Muscle of leg (tissue), 3 donors: ENCODE measurements at regions not wholly inside any gene's neighbourhood (a gene's known extent, or its start where the extent isn't known, plus 50 kb on each side); places are given as distances from the start of the nearest gene placed in this dataset.
A peak's percentile ranks its signal among the peaks of the same experiment; 100 is the strongest.

ENCODE experiments used
- DNase-seq: peaks from one replicate; pipeline ENCODE4 v3.0.0; 2013
- H3K27ac ChIP-seq: one replicate; pipeline ENCODE4 v1.5.1; 2013; ENCODE audit warnings: mild to moderate bottlenecking, low read length, control low read depth
- H3K27me3 ChIP-seq: one replicate; pipeline ENCODE4 v1.6.1; 2013; ENCODE audit warnings: low read length; ENCODE audit not compliant: control insufficient read depth, insufficient read depth
- H3K36me3 ChIP-seq: one replicate; pipeline ENCODE4 v1.6.1; 2013; ENCODE audit warnings: low read length; ENCODE audit not compliant: control insufficient read depth, insufficient read depth
- H3K4me1 ChIP-seq: one replicate; pipeline ENCODE4 v1.6.1; 2013; ENCODE audit warnings: low read length; ENCODE audit not compliant: control insufficient read depth, insufficient read depth
- H3K4me3 ChIP-seq: one replicate; pipeline ENCODE4 v1.5.1; 2013; ENCODE audit warnings: low read length, control low read depth
- H3K9me3 ChIP-seq: replicated peaks from 2 replicates; pipeline ENCODE4 v1.6.1; 2013; ENCODE audit warnings: low read depth, low read length; ENCODE audit not compliant: control insufficient read depth
- WGBS: methylation state at CpG from one replicate; pipeline ENCODE4 v1.1.5; 2013; ENCODE audit warnings: missing lambda C conversion rate; ENCODE audit not compliant: insufficient coverage; 5-methylcytosine and 5-hydroxymethylcytosine counted together

- Histone ChIP-seq H3K4me1 (no peaks in the 10 kb centered on the region), H3K4me3 (no peak overlapping the region), H3K36me3 (no peaks in the 10 kb centered on the region), H3K27ac (no peak overlapping the region), H3K9me3 (peaks cover 2% of the 10 kb centered on the region), H3K27me3 (no peaks in the 10 kb centered on the region)
- DNase-seq, result no peak
Measured at GRCh38 chr18:71018816-71019215, 730.0 kb downstream of the SOCS6 start.

- no CpG with 5 or more reads among the region's 1 CpG for WGBS
Measured at GRCh38 chr18:71012789-71013188, 723.9 kb downstream of the SOCS6 start.

GRCh38 chr18:71011389-71011788 is 722.5 kb downstream of the SOCS6 start:
- no peak for DNase-seq
- Histone ChIP-seq H3K4me3 (no peak overlapping the region), H3K4me1 (no peaks in the 10 kb centered on the region), H3K27ac (no peak overlapping the region), H3K27me3 (no peaks in the 10 kb centered on the region), H3K9me3 (no peaks in the 10 kb centered on the region), H3K36me3 (no peaks in the 10 kb centered on the region)
- WGBS, result 63% methylated on average over 1 of the region's 2 CpGs

More at GRCh38 chr18:71012789-71013188, 723.9 kb downstream of the SOCS6 start:
- H3K4me1 ChIP-seq, result no peaks in the 10 kb centered on the region
- H3K27me3 ChIP-seq, result no peaks in the 10 kb centered on the region
- no peak overlapping the region for H3K27ac ChIP-seq
- no peak overlapping the region for H3K4me3 ChIP-seq
- H3K36me3 ChIP-seq, result no peaks in the 10 kb centered on the region
- DNase-seq, result no peak
- peaks cover 2% of the 10 kb centered on the region for H3K9me3 ChIP-seq

- DNase-seq, result no peak
- Histone ChIP-seq H3K4me3 (no peak overlapping the region), H3K27me3 (no peaks in the 10 kb centered on the region), H3K4me1 (no peaks in the 10 kb centered on the region), H3K36me3 (no peaks in the 10 kb centered on the region), H3K9me3 (no peaks in the 10 kb centered on the region), H3K27ac (no peak overlapping the region)
- WGBS, result no CpG with 5 or more reads among the region's 3 CpGs
Measured at GRCh38 chr18:71008257-71008656, 719.4 kb downstream of the SOCS6 start.

- no peaks in the 10 kb centered on the region for H3K9me3 ChIP-seq
- H3K36me3 ChIP-seq, result no peaks in the 10 kb centered on the region
- WGBS, result no CpG with 5 or more reads among the region's 2 CpGs
- no peak overlapping the region for H3K4me3 ChIP-seq
- H3K27me3 ChIP-seq, result no peaks in the 10 kb centered on the region
- DNase-seq, result no peak
- H3K27ac ChIP-seq, result no peak overlapping the region
- H3K4me1 ChIP-seq, result no peaks in the 10 kb centered on the region
Measured at GRCh38 chr18:71001597-71001996, 712.8 kb downstream of the SOCS6 start.

GRCh38 chr18:70998490-70998889 is 709.6 kb downstream of the SOCS6 start:
- 71% methylated on average over 2 of the region's 5 CpGs for whole genome bisulfite sequencing
- no peak for DNase-seq
- Histone ChIP-seq H3K9me3 (no peaks in the 10 kb centered on the region), H3K4me3 (no peak overlapping the region), H3K36me3 (no peaks in the 10 kb centered on the region), H3K27ac (no peak overlapping the region), H3K27me3 (no peaks in the 10 kb centered on the region), H3K4me1 (no peaks in the 10 kb centered on the region)

GRCh38 chr18:70994116-70994515 is 705.3 kb downstream of the SOCS6 start:
- no peaks in the 10 kb centered on the region for H3K9me3 ChIP-seq
- WGBS, result no CpG with 5 or more reads among the region's 3 CpGs
- H3K4me1 ChIP-seq, result no peaks in the 10 kb centered on the region
- H3K27me3 ChIP-seq, result no peaks in the 10 kb centered on the region
- no peak overlapping the region for H3K4me3 ChIP-seq
- H3K27ac ChIP-seq, result no peak overlapping the region
- DNase-seq, result peak; percentile 13
- no peaks in the 10 kb centered on the region for H3K36me3 ChIP-seq

- no peak overlapping the region for H3K27ac ChIP-seq
- DNase-seq, result no peak
- no peaks in the 10 kb centered on the region for H3K36me3 ChIP-seq
- no peak overlapping the region for H3K4me3 ChIP-seq
- H3K9me3 ChIP-seq, result peaks cover 10% of the 10 kb centered on the region
- H3K4me1 ChIP-seq, result no peaks in the 10 kb centered on the region
- no peaks in the 10 kb centered on the region for H3K27me3 ChIP-seq
Measured at GRCh38 chr18:70991577-70991976, 702.7 kb downstream of the SOCS6 start.

GRCh38 chr18:70985948-70986347 is 697.1 kb downstream of the SOCS6 start:
- Histone ChIP-seq H3K4me1 (no peaks in the 10 kb centered on the region), H3K27me3 (no peaks in the 10 kb centered on the region), H3K36me3 (no peaks in the 10 kb centered on the region), H3K9me3 (peaks cover 20% of the 10 kb centered on the region), H3K4me3 (no peak overlapping the region), H3K27ac (no peak overlapping the region)
- WGBS, result 67% methylated on average over 1 of the region's 1 CpG
- no peak for DNase-seq

GRCh38 chr18:70982292-70982691 is 693.4 kb downstream of the SOCS6 start:
- no peaks in the 10 kb centered on the region for H3K27me3 ChIP-seq
- no peak for DNase-seq
- H3K4me3 ChIP-seq, result no peak overlapping the region
- no peaks in the 10 kb centered on the region for H3K4me1 ChIP-seq
- peaks cover 13% of the 10 kb centered on the region for H3K9me3 ChIP-seq
- WGBS, result no CpG with 5 or more reads among the region's 2 CpGs
- no peaks in the 10 kb centered on the region for H3K36me3 ChIP-seq
- H3K27ac ChIP-seq, result no peak overlapping the region

GRCh38 chr18:70981400-70982140 is 692.7 kb downstream of the SOCS6 start:
- WGBS, result no CpG with 5 or more reads among the region's 6 CpGs

More at GRCh38 chr18:70981400-70982140, 692.7 kb downstream of the SOCS6 start:
- Histone ChIP-seq H3K4me3 (no peak overlapping the region), H3K27me3 (no peaks in the 10 kb centered on the region), H3K36me3 (no peaks in the 10 kb centered on the region), H3K4me1 (no peaks in the 10 kb centered on the region), H3K27ac (no peak overlapping the region), H3K9me3 (peaks cover 10% of the 10 kb centered on the region)
- no peak for DNase-seq
